ENCODE measurements at regions not wholly inside any gene's neighbourhood (a gene's known extent, or its start where the extent isn't known, plus 50 kb on each side); places are given as distances from the start of the nearest gene placed in this dataset.

- ATAC-seq (ENCODE audit: low read depth) (no peak), DNase-seq (no peak)
- Histone ChIP-seq H3K9me3 (ENCODE audit: control insufficient read depth, insufficient read depth, low read length) (no peaks in the 10 kb centered on the region), H3K27ac (ENCODE audit: insufficient read depth, low read length) (no peak overlapping the region), H4K20me1 (ENCODE audit: insufficient read depth, low read length) (no peaks in the 10 kb centered on the region), H4K91ac (ENCODE audit: insufficient read depth, low read depth, low read length) (no peak overlapping the region), H3K4ac (ENCODE audit: low read depth, low read length) (no peak overlapping the region), H2BK120ac (ENCODE audit: low read depth, low read length) (no peak overlapping the region), H2BK20ac (ENCODE audit: low read depth, low read length) (no peak overlapping the region), H3K4me2 (ENCODE audit: low read depth, low read length) (no peak overlapping the region), H4K5ac (ENCODE audit: low read depth, low read length) (no peak overlapping the region), H3K23ac (ENCODE audit: low read depth, low read length) (no peak overlapping the region), H3K14ac (replicated peaks; ENCODE audit: low read depth, low read length) (no peak overlapping the region), H3K56ac (ENCODE audit: extremely low read depth, insufficient read depth, low read length) (no peak overlapping the region), H3K27me3 (ENCODE audit: control insufficient read depth, insufficient read depth, low read length) (no peaks in the 10 kb centered on the region), H2BK5ac (ENCODE audit: low read depth, low read length, poor library complexity, severe bottlenecking) (no peak overlapping the region), H3K79me1 (ENCODE audit: low read depth in 1 of 2, low read length in 2 of 2) (no peaks in the 10 kb centered on the region), H2AK9ac (replicated peaks; ENCODE audit: low read depth, low read length, poor library complexity) (no peak overlapping the region), H3K4me1 (ENCODE audit: control insufficient read depth, insufficient read depth, low read length) (no peaks in the 10 kb centered on the region), H2BK15ac (ENCODE audit: low read depth, low read length) (no peak overlapping the region), H2AFZ (replicated peaks; ENCODE audit: low read length, poor library complexity) (no peak overlapping the region), H3K9ac (ENCODE audit: low read depth, low read length) (no peak overlapping the region), H2AK5ac (ENCODE audit: low read depth, low read length) (no peak overlapping the region), H3K36me3 (ENCODE audit: control insufficient read depth, insufficient read depth, low read length) (no peaks in the 10 kb centered on the region), H3K4me3 (ENCODE audit: insufficient read depth, low read depth, low read length) (no peak overlapping the region), H3K9me1 (ENCODE audit: insufficient read depth, low read length) (no peaks in the 10 kb centered on the region), H4K8ac (ENCODE audit: low read depth in 2 of 2, low read length in 2 of 2) (no peak overlapping the region), H3K18ac (ENCODE audit: low read depth, low read length) (no peak overlapping the region)
- CTCF ChIA-PET, result no interaction called here
- POLR2A ChIA-PET (ENCODE audit: unreplicated experiment), result no interaction called here
- intact Hi-C loops (cut with micrococcal nuclease) (no loop called here), dilution Hi-C loops (cut with HindIII; ENCODE audit: low sequenced_read_pairs, unreplicated experiment) (no loop called here), in situ Hi-C loops (cut with MboI; ENCODE audit: low sequenced_read_pairs) (no loop called here)
- WGBS, 2 experiments (ENCODE audit: extremely low coverage in 2 of 2, insufficient read length in 1 of 2), result no CpG with 5 or more reads among the region's 3 CpGs
- TF ChIP-seq USF2 (IDR thresholded peaks at IDR 0.05; ENCODE audit: low read depth, low read length) (no peak), RFX5 (IDR thresholded peaks at IDR 0.05; ENCODE audit: low read depth, low read length) (no peak), RCOR1 (IDR thresholded peaks at IDR 0.05; ENCODE audit: insufficient replicate concordance, low read length) (no peak), SMC3 (IDR thresholded peaks at IDR 0.05; ENCODE audit: low read depth, low read length) (no peak), MAZ (IDR thresholded peaks at IDR 0.05; ENCODE audit: borderline replicate concordance, low read depth, low read length) (no peak)
- BruUV-seq (replicated peaks), result no TSS peak
Measured at GRCh38 chr6:125596020-125596419, 153.4 kb upstream of the HEY2 start.
